Activated naive CD4-positive, alpha-beta T cell treated with anti-CD3 and anti-CD28 coated beads, Interleukin-2, amount 10 ng/mL, durations not matched to agents 7 days and 5 days (primary cell): ENCODE measurements at regions not wholly inside any gene's neighbourhood (a gene's known extent, or its start where the extent isn't known, plus 50 kb on each side); places are given as distances from the start of the nearest gene placed in this dataset.
"Not testable (repeated sequence)": the region's sequence is repeated elsewhere in the genome, so short reads cannot be mapped to it uniquely, and the experiment has no call there.

ENCODE experiments used
- CTCF ChIA-PET: fragments of 350-600 bp; sonication (Branson Sonifier 250); formaldehyde crosslinking; loops from one replicate; lab custom pipeline; 2021; ENCODE audit warnings: antibody characterized with exemption; lab: Charles Lee
- DNase-seq: peaks from one replicate; pipeline ENCODE4 v3.0.0-alpha.2; 2020
- H3K27ac Mint-ChIP-seq: one replicate; pipeline ENCODE4 v1.8.0; 2021; ENCODE audit warnings: mild to moderate bottlenecking, moderate library complexity, mixed read lengths
- H3K27me3 Mint-ChIP-seq: one replicate; pipeline ENCODE4 v1.8.0; 2021; ENCODE audit warnings: mild to moderate bottlenecking, mixed read lengths
- H3K36me3 Mint-ChIP-seq: one replicate; pipeline ENCODE4 v1.8.0; 2021; ENCODE audit warnings: mixed read lengths
- H3K4me1 Mint-ChIP-seq: one replicate; pipeline ENCODE4 v1.8.0; 2021; ENCODE audit warnings: mixed read lengths
- H3K4me3 Mint-ChIP-seq: one replicate; pipeline ENCODE4 v1.8.0; 2021; ENCODE audit warnings: mild to moderate bottlenecking, moderate library complexity, mixed read lengths
- H3K9me3 Mint-ChIP-seq: one replicate; pipeline ENCODE4 v1.8.0; 2021; ENCODE audit warnings: mixed read lengths

GRCh38 chr7:125258876-125259417 is 329.3 kb upstream of the POT1 start:
- CTCF ChIA-PET, DNase-seq, H3K27ac Mint-ChIP-seq, H3K27me3 Mint-ChIP-seq, H3K36me3 Mint-ChIP-seq, H3K4me1 Mint-ChIP-seq, H3K4me3 Mint-ChIP-seq: not testable (repeated sequence)
- peaks cover 14% of the 10 kb centered on the region for H3K9me3 Mint-ChIP-seq

GRCh38 chr7:125257617-125258016 is 328.0 kb upstream of the POT1 start:
- Mint-ChIP-seq H3K27me3 (no peaks in the 10 kb centered on the region), H3K4me3 (no peak overlapping the region), H3K9me3 (peaks cover 10% of the 10 kb centered on the region), H3K27ac (no peak overlapping the region), H3K4me1 (no peaks in the 10 kb centered on the region), H3K36me3 (no peaks in the 10 kb centered on the region)
- CTCF ChIA-PET: no interaction called here
- no peak for DNase-seq

- CTCF ChIA-PET: no interaction called here
- H3K9me3 Mint-ChIP-seq: peaks cover 7% of the 10 kb centered on the region
- no peaks in the 10 kb centered on the region for H3K36me3 Mint-ChIP-seq
- no peak overlapping the region for H3K4me3 Mint-ChIP-seq
- no peaks in the 10 kb centered on the region for H3K4me1 Mint-ChIP-seq
- no peaks in the 10 kb centered on the region for H3K27me3 Mint-ChIP-seq
- no peak for DNase-seq
- no peak overlapping the region for H3K27ac Mint-ChIP-seq
Measured at GRCh38 chr7:125256446-125256845, 326.8 kb upstream of the POT1 start.

- Mint-ChIP-seq H3K4me1 (no peaks in the 10 kb centered on the region), H3K9me3 (peaks cover 3% of the 10 kb centered on the region), H3K36me3 (no peaks in the 10 kb centered on the region), H3K27ac (no peak overlapping the region), H3K4me3 (no peak overlapping the region), H3K27me3 (no peaks in the 10 kb centered on the region)
- no peak for DNase-seq
- CTCF ChIA-PET: no interaction called here
Measured at GRCh38 chr7:125255810-125256209, 326.2 kb upstream of the POT1 start.

- Mint-ChIP-seq H3K9me3 (peaks cover under 1% of the 10 kb centered on the region), H3K27me3 (no peaks in the 10 kb centered on the region), H3K36me3 (no peaks in the 10 kb centered on the region), H3K27ac (no peak overlapping the region), H3K4me1 (no peaks in the 10 kb centered on the region), H3K4me3 (no peak overlapping the region)
- CTCF ChIA-PET: no interaction called here
- no peak for DNase-seq
Measured at GRCh38 chr7:125254566-125254965, 324.9 kb upstream of the POT1 start.

GRCh38 chr7:125253452-125254190 is 324.0 kb upstream of the POT1 start:
- DNase-seq: no peak
- no peaks in the 10 kb centered on the region for H3K27me3 Mint-ChIP-seq
- CTCF ChIA-PET: no interaction called here
- H3K4me3 Mint-ChIP-seq: no peak overlapping the region
- H3K27ac Mint-ChIP-seq: no peak overlapping the region
- no peaks in the 10 kb centered on the region for H3K4me1 Mint-ChIP-seq
- no peaks in the 10 kb centered on the region for H3K9me3 Mint-ChIP-seq
- no peaks in the 10 kb centered on the region for H3K36me3 Mint-ChIP-seq

- no peaks in the 10 kb centered on the region for H3K4me1 Mint-ChIP-seq
- no peaks in the 10 kb centered on the region for H3K9me3 Mint-ChIP-seq
- no peak overlapping the region for H3K27ac Mint-ChIP-seq
- DNase-seq: no peak
- H3K36me3 Mint-ChIP-seq: no peaks in the 10 kb centered on the region
- no peak overlapping the region for H3K4me3 Mint-ChIP-seq
- H3K27me3 Mint-ChIP-seq: no peaks in the 10 kb centered on the region
- CTCF ChIA-PET: no interaction called here
Measured at GRCh38 chr7:125247514-125248098, 318.0 kb upstream of the POT1 start.

GRCh38 chr7:125246706-125247105 is 317.1 kb upstream of the POT1 start:
- Mint-ChIP-seq H3K27me3 (no peaks in the 10 kb centered on the region), H3K4me3 (no peak overlapping the region), H3K36me3 (no peaks in the 10 kb centered on the region), H3K4me1 (no peaks in the 10 kb centered on the region), H3K9me3 (no peaks in the 10 kb centered on the region), H3K27ac (no peak overlapping the region)
- CTCF ChIA-PET: no interaction called here
- DNase-seq: no peak

GRCh38 chr7:125241548-125241947 is 311.9 kb upstream of the POT1 start:
- Mint-ChIP-seq H3K36me3 (no peaks in the 10 kb centered on the region), H3K4me1 (no peaks in the 10 kb centered on the region), H3K27me3 (no peaks in the 10 kb centered on the region), H3K9me3 (no peaks in the 10 kb centered on the region), H3K4me3 (no peak overlapping the region), H3K27ac (no peak overlapping the region)
- no peak for DNase-seq
- CTCF ChIA-PET: no interaction called here

GRCh38 chr7:125222596-125222995 is 293.0 kb upstream of the POT1 start:
- DNase-seq: no peak
- peaks cover 2% of the 10 kb centered on the region for H3K9me3 Mint-ChIP-seq
- CTCF ChIA-PET: no interaction called here

GRCh38 chr7:125218076-125218475 is 288.5 kb upstream of the POT1 start:
- H3K9me3 Mint-ChIP-seq: peaks cover 4% of the 10 kb centered on the region
- no peak overlapping the region for H3K27ac Mint-ChIP-seq
- no peaks in the 10 kb centered on the region for H3K36me3 Mint-ChIP-seq
- H3K4me1 Mint-ChIP-seq: no peaks in the 10 kb centered on the region
- H3K4me3 Mint-ChIP-seq: no peak overlapping the region
- no peak for DNase-seq
- CTCF ChIA-PET: no interaction called here
- no peaks in the 10 kb centered on the region for H3K27me3 Mint-ChIP-seq

More at GRCh38 chr7:125222596-125222995, 293.0 kb upstream of the POT1 start:
- Mint-ChIP-seq H3K36me3 (no peaks in the 10 kb centered on the region), H3K27me3 (no peaks in the 10 kb centered on the region), H3K4me3 (no peak overlapping the region), H3K27ac (no peak overlapping the region), H3K4me1 (no peaks in the 10 kb centered on the region)

GRCh38 chr7:125201002-125201401 is 271.4 kb upstream of the POT1 start:
- no peak overlapping the region for H3K27ac Mint-ChIP-seq
- H3K4me3 Mint-ChIP-seq: no peak overlapping the region
- H3K4me1 Mint-ChIP-seq: no peaks in the 10 kb centered on the region
- DNase-seq: no peak
- no peaks in the 10 kb centered on the region for H3K27me3 Mint-ChIP-seq
- CTCF ChIA-PET: no interaction called here
- peaks cover 2% of the 10 kb centered on the region for H3K9me3 Mint-ChIP-seq
- no peaks in the 10 kb centered on the region for H3K36me3 Mint-ChIP-seq

GRCh38 chr7:125197731-125198393 is 268.2 kb upstream of the POT1 start:
- Mint-ChIP-seq H3K27ac (no peak overlapping the region), H3K4me1 (no peaks in the 10 kb centered on the region), H3K9me3 (peaks cover 8% of the 10 kb centered on the region), H3K36me3 (no peaks in the 10 kb centered on the region), H3K27me3 (no peaks in the 10 kb centered on the region), H3K4me3 (no peak overlapping the region)
- CTCF ChIA-PET: no interaction called here
- no peak for DNase-seq

GRCh38 chr7:125195156-125195555 is 265.5 kb upstream of the POT1 start:
- CTCF ChIA-PET: no interaction called here
- no peaks in the 10 kb centered on the region for H3K27me3 Mint-ChIP-seq
- DNase-seq: no peak

GRCh38 chr7:125193263-125193662 is 263.6 kb upstream of the POT1 start:
- Mint-ChIP-seq H3K27ac (no peak overlapping the region), H3K4me3 (no peak overlapping the region), H3K4me1 (no peaks in the 10 kb centered on the region), H3K36me3 (no peaks in the 10 kb centered on the region), H3K27me3 (no peaks in the 10 kb centered on the region), H3K9me3 (peaks cover 9% of the 10 kb centered on the region)
- CTCF ChIA-PET: no interaction called here
- no peak for DNase-seq

More at GRCh38 chr7:125195156-125195555, 265.5 kb upstream of the POT1 start:
- Mint-ChIP-seq H3K4me3 (no peak overlapping the region), H3K27ac (no peak overlapping the region), H3K9me3 (peaks cover 9% of the 10 kb centered on the region), H3K36me3 (no peaks in the 10 kb centered on the region), H3K4me1 (no peaks in the 10 kb centered on the region)
